H1 (cell line): ENCODE measurements at regions not wholly inside any gene's neighbourhood (a gene's known extent, or its start where the extent isn't known, plus 50 kb on each side); places are given as distances from the start of the nearest gene placed in this dataset.

Experiments
- CTCF ChIA-PET: fragments of 300-600 bp; sonication (Branson Sonifier 250); formaldehyde crosslinking; loops from one replicate; lab custom pipeline; 2021; ENCODE audit not compliant: partially characterized antibody; lab: Charles Lee
- POLR2A ChIA-PET: fragments of 300-600 bp; sonication (Branson Sonifier 250); formaldehyde crosslinking; loops from one replicate; lab custom pipeline; 2021; ENCODE audit warnings: inconsistent platforms; ENCODE audit not compliant: partially characterized antibody; lab: Charles Lee
- DNase-seq, 2 experiments: peaks; one replicate each; pipeline versions ENCODE4 v3.0.0 to v3.0.0-alpha.2; 2010 to 2022; ENCODE audit warnings: low spot score in 2 of 2, low read depth in 1 of 2, mixed read lengths in 1 of 2
- FAIRE-seq: peaks from 2 replicates; lab custom pipeline; 2011; peaks lifted over from hg19 to GRCh38; lab: Jason Lieb, UNC
- H2AFZ ChIP-seq: 2 replicates; pipeline ENCODE4 v1.8.1; 2012; ENCODE audit warnings: low read length, inconsistent platforms
- H2AK5ac ChIP-seq: 2 replicates; pipeline ENCODE4 v1.6.1; 2013; ENCODE audit warnings: low read depth, low read length
- H2BK120ac ChIP-seq: replicated peaks from 2 replicates; pipeline ENCODE3; 2013; ENCODE audit warnings: low read depth, low read length, inconsistent platforms
- H2BK12ac ChIP-seq: 2 replicates; pipeline ENCODE4 v1.6.1; 2013; ENCODE audit warnings: low read depth, low read length
- H2BK15ac ChIP-seq: 2 replicates; pipeline ENCODE4 v1.6.1; 2013; ENCODE audit warnings: low read length
- H2BK20ac ChIP-seq: 2 replicates; pipeline ENCODE4 v1.6.1; 2013; ENCODE audit warnings: low read length
- H2BK5ac ChIP-seq: 2 replicates; pipeline ENCODE4 v1.6.1; 2013; ENCODE audit warnings: low read depth, low read length
- H3K14ac ChIP-seq: 2 replicates; pipeline ENCODE4 v1.6.1; 2013; ENCODE audit warnings: inconsistent platforms; ENCODE audit not compliant: insufficient read length
- H3K18ac ChIP-seq: 2 replicates; pipeline ENCODE4 v1.6.1; 2013; ENCODE audit warnings: low read length; ENCODE audit errors: extremely low read depth
- H3K23ac ChIP-seq: 2 replicates; pipeline ENCODE4 v1.6.1; 2013; ENCODE audit warnings: inconsistent platforms; ENCODE audit not compliant: insufficient read length
- H3K23me2 ChIP-seq: 2 replicates; pipeline ENCODE4 v1.6.1; 2013; ENCODE audit warnings: low read depth, low read length
- H3K27ac ChIP-seq: 2 replicates; pipeline ENCODE4 v1.6.1; 2011; ENCODE audit warnings: low read depth, low read length, inconsistent platforms
- H3K27me3 ChIP-seq, 4 experiments: replicated peaks in 1 of 4; 1 replicate in 1 of 4; 2 replicates in 3 of 4; pipeline versions ENCODE4 v1.6.1 to v1.8.1; 2011 to 2013; ENCODE audit warnings: low read length in 3 of 4, mild to moderate bottlenecking in 3 of 4, inconsistent platforms in 2 of 4, mixed read lengths in 2 of 4, moderate library complexity in 1 of 4; ENCODE audit not compliant: control insufficient read depth in 3 of 4, insufficient read depth in 3 of 4; ENCODE audit errors: extremely low read depth in 1 of 4
- H3K36me3 ChIP-seq, 4 experiments: 2 replicates each; pipeline versions ENCODE4 v1.6.1 to v1.8.1; 2011 to 2013; ENCODE audit warnings: mild to moderate bottlenecking in 4 of 4, low read length in 3 of 4, moderate library complexity in 2 of 4, control low read depth in 1 of 4, inconsistent platforms in 1 of 4; ENCODE audit not compliant: insufficient read depth in 4 of 4, control insufficient read depth in 2 of 4
- H3K4ac ChIP-seq: replicated peaks from 2 replicates; pipeline ENCODE3; 2013; ENCODE audit warnings: low read length, low read depth, mixed read lengths, inconsistent platforms; ENCODE audit not compliant: insufficient read length
- H3K4me1 ChIP-seq, 4 experiments: replicated peaks in 1 of 4; 1 replicate in 1 of 4; 2 replicates in 3 of 4; pipeline versions ENCODE4 v1.6.1 to v1.8.1; 2011 to 2013; ENCODE audit warnings: low read length in 3 of 4, inconsistent platforms in 2 of 4, mixed read lengths in 1 of 4; ENCODE audit not compliant: insufficient read depth in 4 of 4, control insufficient read depth in 3 of 4
- H3K4me2 ChIP-seq, 2 experiments: 2 replicates each; pipeline versions ENCODE4 v1.6.1 to v1.8.1; 2011 to 2013; ENCODE audit warnings: low read depth in 2 of 2, low read length in 2 of 2, control low read depth in 1 of 2, inconsistent platforms in 1 of 2, mild to moderate bottlenecking in 1 of 2; ENCODE audit not compliant: insufficient read depth in 1 of 2
- H3K4me3 ChIP-seq, 4 experiments: fragments of 200-600, 300-600 bp in 1 of 4; sonication (generic), shearing (Covaris generic), sonication (Bioruptor Twin) in 1 of 4; 2 replicates each; pipeline versions ENCODE4 v1.5.1 to v1.8.1; 2011 to 2016; ENCODE audit warnings: low read length in 4 of 4, low read depth in 3 of 4, control low read depth in 2 of 4, inconsistent platforms in 2 of 4, mild to moderate bottlenecking in 2 of 4, mixed read lengths in 1 of 4, moderate library complexity in 1 of 4; ENCODE audit not compliant: insufficient read depth in 2 of 4; ENCODE audit errors: extremely low read depth in 1 of 4
- H3K56ac ChIP-seq: replicated peaks from 2 replicates; pipeline ENCODE3; 2013; ENCODE audit warnings: low read depth, mild to moderate bottlenecking, mixed read lengths, low read length, inconsistent platforms; ENCODE audit not compliant: insufficient read length
- H3K79me1 ChIP-seq: 2 replicates; pipeline ENCODE4 v1.6.1; 2013; ENCODE audit warnings: low read depth, low read length, control low read depth
- H3K79me2 ChIP-seq, 2 experiments: 2 replicates each; pipeline versions ENCODE4 v1.6.1 to v1.8.1; 2012 to 2013; ENCODE audit warnings: low read length in 2 of 2, mild to moderate bottlenecking in 2 of 2, inconsistent platforms in 1 of 2; ENCODE audit not compliant: insufficient read depth in 2 of 2, control insufficient read depth in 1 of 2
- H3K9ac ChIP-seq, 4 experiments: replicated peaks in 1 of 4; 1 replicate in 1 of 4; 2 replicates in 3 of 4; pipeline versions ENCODE4 v1.6.1 to v1.8.1; 2011 to 2013; ENCODE audit warnings: low read depth in 3 of 4, low read length in 3 of 4, control low read depth in 2 of 4, mild to moderate bottlenecking in 2 of 4, moderate library complexity in 2 of 4, inconsistent platforms in 1 of 4; ENCODE audit errors: extremely low read depth in 1 of 4
- H3K9me3 ChIP-seq, 2 experiments: 2 replicates each; pipeline versions ENCODE4 v1.6.1 to v1.8.1; 2012 to 2013; ENCODE audit warnings: mild to moderate bottlenecking in 2 of 2, moderate library complexity in 2 of 2, control low read depth in 1 of 2, inconsistent platforms in 1 of 2, low read depth in 1 of 2, low read length in 1 of 2, mixed read lengths in 1 of 2; ENCODE audit not compliant: insufficient read depth in 2 of 2
- H4K20me1 ChIP-seq, 2 experiments: replicated peaks in 1 of 2; 2 replicates each; pipeline versions ENCODE3 to v1.8.1; 2011 to 2013; ENCODE audit warnings: inconsistent platforms in 2 of 2, low read length in 2 of 2, mild to moderate bottlenecking in 1 of 2; ENCODE audit not compliant: insufficient read depth in 2 of 2, control insufficient read depth in 1 of 2
- H4K5ac ChIP-seq: 2 replicates; pipeline ENCODE4 v1.6.1; 2013; ENCODE audit warnings: low read length, low read depth, mixed read lengths, inconsistent platforms; ENCODE audit not compliant: insufficient read length
- H4K8ac ChIP-seq: 2 replicates; pipeline ENCODE4 v1.8.0; 2013; ENCODE audit warnings: mild to moderate bottlenecking, moderate library complexity, low read length, inconsistent platforms; ENCODE audit not compliant: insufficient read depth; ENCODE audit errors: extremely low read depth
- H4K91ac ChIP-seq: replicated peaks from 2 replicates; pipeline ENCODE3; 2013; ENCODE audit warnings: low read length, mixed read lengths, inconsistent platforms; ENCODE audit not compliant: insufficient read length
- CHD1 ChIP-seq: IDR thresholded peaks from 2 replicates; pipeline ENCODE4 v1.6.1; 2012; ENCODE audit warnings: low read depth, low read length, improper control_type of control experiment
- EZH2 ChIP-seq: fragments of 200-600 bp; sonication (generic); IDR thresholded peaks from 2 replicates; pipeline ENCODE4 v1.7.1; 2012; ENCODE audit warnings: low read depth, mild to moderate bottlenecking, moderate library complexity, low read length, inconsistent platforms; ENCODE audit not compliant: severe bottlenecking
- NANOG ChIP-seq: IDR thresholded peaks from 2 replicates; pipeline ENCODE4 v1.6.1; 2011; ENCODE audit warnings: low read length, low read depth, mild to moderate bottlenecking, inconsistent platforms; ENCODE audit not compliant: insufficient read depth, poor library complexity, severe bottlenecking
- POLR2AphosphoS5 ChIP-seq: IDR thresholded peaks from 2 replicates; pipeline ENCODE4 v1.6.1; 2011; ENCODE audit warnings: low read depth, low read length
- POU5F1 ChIP-seq: IDR thresholded peaks from 2 replicates; pipeline ENCODE4 v1.6.1; 2011; ENCODE audit warnings: low read depth, mild to moderate bottlenecking, low read length, moderate library complexity
- SP1 ChIP-seq: IDR thresholded peaks from 2 replicates; pipeline ENCODE4 v1.6.1; 2011; ENCODE audit warnings: low read depth, low read length
- SUZ12 ChIP-seq: fragments of 200-600 bp; sonication (generic); IDR thresholded peaks from 2 replicates; pipeline ENCODE4 v1.6.1; 2012; ENCODE audit warnings: mild to moderate bottlenecking, inconsistent platforms, low read length, moderate library complexity, mixed read lengths
- WGBS, 2 experiments: shearing (Covaris generic) in 1 of 2; methylation state at CpG; one replicate each; pipeline versions ENCODE4 v1.1.6 to v1.1.7; 2013 to 2015; ENCODE audit warnings: low lambda C conversion rate in 2 of 2, mixed read lengths in 2 of 2, inconsistent platforms in 1 of 2, low coverage in 1 of 2, missing lambda C conversion rate in 1 of 2; ENCODE audit not compliant: insufficient replicate concordance in 2 of 2, insufficient coverage in 1 of 2, insufficient read length in 1 of 2; ENCODE audit errors: extremely low coverage in 1 of 2, missing lambda C conversion rate in 1 of 2; 5-methylcytosine and 5-hydroxymethylcytosine counted together
- TF ChIP-seq, protein P1 (sequence below), 3 experiments: IDR thresholded peaks; 1 replicate in 2 of 3; 2 replicates in 1 of 3; pipeline versions ENCODE4 v1.5.1 to v1.6.1; 2011; ENCODE audit warnings: low read length in 3 of 3, mild to moderate bottlenecking in 3 of 3, inconsistent platforms in 2 of 3, low read depth in 1 of 3, moderate library complexity in 1 of 3; ENCODE audit not compliant: insufficient read depth in 1 of 3; ENCODE audit errors: control extremely low read depth in 1 of 3
- TF ChIP-seq, protein P2 (sequence below): IDR thresholded peaks from 2 replicates; pipeline ENCODE4 v1.6.1; 2012; ENCODE audit warnings: low read length, inconsistent platforms

- peak overlapping the region; percentile 53; the same call in 1 of the 2 replicates for H4K8ac ChIP-seq
- no peaks in the 10 kb centered on the region for H3K9me3 ChIP-seq
- H3K4me1 ChIP-seq, result peaks cover 0 to 10% (median 5%) of the 10 kb centered on the region in 4 experiments; a peak in 4 of 7 replicates
- no peaks in the 10 kb centered on the region; a peak in 1 of 8 replicates for H3K36me3 ChIP-seq
- peaks cover 2 to 3% of the 10 kb centered on the region in 2 experiments for H4K20me1 ChIP-seq
- no peak for FAIRE-seq
- H3K18ac ChIP-seq, result peak overlapping the region; percentile 88; the same call in 1 of the 2 replicates
- ChIA-PET POLR2A (interaction anchor here (0.7 to 40.4 kb wide), 45 partner anchors 3 to 1694 kb away, joined by 3 to 2731 read pairs (median 21); a partner anchor contains a TSS), CTCF (interaction anchor here (0.8 to 6.4 kb wide), 7 partner anchors 13 to 40 kb away, joined by 3 to 19 read pairs (median 6); a partner anchor contains a TSS)
- peak overlapping the region; percentile 93 for H4K5ac ChIP-seq
- peak overlapping the region; percentile 75 for H3K56ac ChIP-seq
- 0 out of 2 replicates have a peak, but pooled peaks cover 7% of the 10 kb centered on the region for H3K23me2 ChIP-seq
- peak overlapping the region; percentile 60 for H2BK120ac ChIP-seq
- H3K27me3 ChIP-seq, result no peaks in the 10 kb centered on the region
- H2BK12ac ChIP-seq, result no peak overlapping the region; the same call in 1 of the 2 replicates
- DNase-seq, result no peak
- no peak overlapping the region for H2BK15ac ChIP-seq
- peak overlapping the region; percentile 93 for H3K27ac ChIP-seq
- H3K4me2 ChIP-seq, result peak overlapping the region; percentile 85 to 87; a peak in 3 of 4 replicates
- no peak overlapping the region for H2BK20ac ChIP-seq
- peak overlapping the region; percentile 85 to 98 (median 89) for H3K4me3 ChIP-seq
- peak overlapping the region; percentile 81 for H3K4ac ChIP-seq
- H3K79me2 ChIP-seq, result peaks cover 0 to 29% of the 10 kb centered on the region in 2 experiments; a peak in 2 of 4 replicates
- H4K91ac ChIP-seq, result peak overlapping the region; percentile 66
- no peak overlapping the region for H2AK5ac ChIP-seq
- no peak overlapping the region for H3K23ac ChIP-seq
- H2BK5ac ChIP-seq, result peak overlapping the region; percentile 86
- H3K9ac ChIP-seq, result peak overlapping the region; percentile 94 to 98 (median 98)
- no peaks in the 10 kb centered on the region for H3K79me1 ChIP-seq
- H2AFZ ChIP-seq, result no peak overlapping the region
- H3K14ac ChIP-seq, result no peak overlapping the region
- WGBS, 2 experiments, result 0% methylated on average over 12 of the region's 12 CpGs; no CpG with 5 or more reads in 1 of the 2 experiments
- TF ChIP-seq CHD1 (no peak; the same call in 1 of the 2 replicates), SP1 (no peak), EZH2 (no peak), NANOG (no peak), SUZ12 (no peak), POLR2AphosphoS5 (peak; percentile 78), POU5F1 (no peak)
- TF ChIP-seq, protein P1, sequence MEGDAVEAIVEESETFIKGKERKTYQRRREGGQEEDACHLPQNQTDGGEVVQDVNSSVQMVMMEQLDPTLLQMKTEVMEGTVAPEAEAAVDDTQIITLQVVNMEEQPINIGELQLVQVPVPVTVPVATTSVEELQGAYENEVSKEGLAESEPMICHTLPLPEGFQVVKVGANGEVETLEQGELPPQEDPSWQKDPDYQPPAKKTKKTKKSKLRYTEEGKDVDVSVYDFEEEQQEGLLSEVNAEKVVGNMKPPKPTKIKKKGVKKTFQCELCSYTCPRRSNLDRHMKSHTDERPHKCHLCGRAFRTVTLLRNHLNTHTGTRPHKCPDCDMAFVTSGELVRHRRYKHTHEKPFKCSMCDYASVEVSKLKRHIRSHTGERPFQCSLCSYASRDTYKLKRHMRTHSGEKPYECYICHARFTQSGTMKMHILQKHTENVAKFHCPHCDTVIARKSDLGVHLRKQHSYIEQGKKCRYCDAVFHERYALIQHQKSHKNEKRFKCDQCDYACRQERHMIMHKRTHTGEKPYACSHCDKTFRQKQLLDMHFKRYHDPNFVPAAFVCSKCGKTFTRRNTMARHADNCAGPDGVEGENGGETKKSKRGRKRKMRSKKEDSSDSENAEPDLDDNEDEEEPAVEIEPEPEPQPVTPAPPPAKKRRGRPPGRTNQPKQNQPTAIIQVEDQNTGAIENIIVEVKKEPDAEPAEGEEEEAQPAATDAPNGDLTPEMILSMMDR (IDR thresholded peaks at IDR 0.05; ENCODE audit: control extremely low read depth in 1 of 3, insufficient read depth in 1 of 3, low read depth in 1 of 3, low read length in 3 of 3), result no peak
- TF ChIP-seq, protein P2, sequence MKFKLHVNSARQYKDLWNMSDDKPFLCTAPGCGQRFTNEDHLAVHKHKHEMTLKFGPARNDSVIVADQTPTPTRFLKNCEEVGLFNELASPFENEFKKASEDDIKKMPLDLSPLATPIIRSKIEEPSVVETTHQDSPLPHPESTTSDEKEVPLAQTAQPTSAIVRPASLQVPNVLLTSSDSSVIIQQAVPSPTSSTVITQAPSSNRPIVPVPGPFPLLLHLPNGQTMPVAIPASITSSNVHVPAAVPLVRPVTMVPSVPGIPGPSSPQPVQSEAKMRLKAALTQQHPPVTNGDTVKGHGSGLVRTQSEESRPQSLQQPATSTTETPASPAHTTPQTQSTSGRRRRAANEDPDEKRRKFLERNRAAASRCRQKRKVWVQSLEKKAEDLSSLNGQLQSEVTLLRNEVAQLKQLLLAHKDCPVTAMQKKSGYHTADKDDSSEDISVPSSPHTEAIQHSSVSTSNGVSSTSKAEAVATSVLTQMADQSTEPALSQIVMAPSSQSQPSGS, result 0 out of 2 replicates have a peak, but pooled peaks have one; percentile 17
These were observed 111.5 kb downstream of the HFE start for GRCh38 chr6:26198722-26199056.
